ENCODE measurements at regions not wholly inside any gene's neighbourhood (a gene's known extent, or its start where the extent isn't known, plus 50 kb on each side); places are given as distances from the start of the nearest gene placed in this dataset.
"Not testable (repeated sequence)": the region's sequence is repeated elsewhere in the genome, so short reads cannot be mapped to it uniquely, and the experiment has no call there.

- no peak overlapping the region for H3K27ac ChIP-seq (ENCODE audit: low read depth, low read length, poor library complexity, severe bottlenecking)
These were observed 241.4 kb downstream of the NUAK1 start for GRCh38 chr12:105897311-105897725.

GRCh38 chr12:105898271-105898670 is 240.5 kb downstream of the NUAK1 start:
- H3K27ac ChIP-seq (ENCODE audit: low read depth, low read length, poor library complexity, severe bottlenecking); H4K20me1 ChIP-seq (ENCODE audit: insufficient read depth, low read length); H3K9me3 ChIP-seq (ENCODE audit: low read length); H3K4me2 ChIP-seq (ENCODE audit: low read length); H3K9ac ChIP-seq (ENCODE audit: low read length); H3K27me3 ChIP-seq (ENCODE audit: insufficient read depth, low read length); H3K4me3 ChIP-seq (ENCODE audit: low read depth, low read length, poor library complexity, severe bottlenecking); H3K4me1 ChIP-seq (ENCODE audit: insufficient read depth, low read length, severe bottlenecking); H3K36me3 ChIP-seq (ENCODE audit: insufficient read depth, low read length); H3K79me2 ChIP-seq (ENCODE audit: insufficient read depth, low read length); H3F3A ChIP-seq (ENCODE audit: insufficient read depth, low read length); H3K9me2 ChIP-seq (ENCODE audit: low read depth, low read length); H2AFZ ChIP-seq (ENCODE audit: low read length): not testable (repeated sequence)

More at GRCh38 chr12:105897311-105897725, 241.4 kb downstream of the NUAK1 start:
- Histone ChIP-seq H3K9me3 (ENCODE audit: low read length) (no peaks in the 10 kb centered on the region), H3K9me2 (ENCODE audit: low read depth, low read length) (no peaks in the 10 kb centered on the region), H3K9ac (ENCODE audit: low read length) (no peak overlapping the region), H3K79me2 (ENCODE audit: insufficient read depth, low read length) (no peaks in the 10 kb centered on the region), H3K27me3 (ENCODE audit: insufficient read depth, low read length) (no peaks in the 10 kb centered on the region), H4K20me1 (ENCODE audit: insufficient read depth, low read length) (no peaks in the 10 kb centered on the region), H3F3A (ENCODE audit: insufficient read depth, low read length) (no peaks in the 10 kb centered on the region), H3K36me3 (ENCODE audit: insufficient read depth, low read length) (no peaks in the 10 kb centered on the region), H2AFZ (ENCODE audit: low read length) (no peak overlapping the region), H3K4me1 (ENCODE audit: insufficient read depth, low read length, severe bottlenecking) (no peaks in the 10 kb centered on the region), H3K4me2 (ENCODE audit: low read length) (no peak overlapping the region), H3K4me3 (ENCODE audit: low read depth, low read length, poor library complexity, severe bottlenecking) (no peak overlapping the region)
- TF ChIP-seq EZH2 (IDR thresholded peaks at IDR 0.05; ENCODE audit: borderline replicate concordance, low read length) (no peak), CTCF (IDR thresholded peaks at IDR 0.05; ENCODE audit: low read length) (no peak)

- Histone ChIP-seq H3K4me3 (ENCODE audit: low read depth, low read length, poor library complexity, severe bottlenecking) (no peak overlapping the region), H3F3A (ENCODE audit: insufficient read depth, low read length) (no peaks in the 10 kb centered on the region), H3K4me1 (ENCODE audit: insufficient read depth, low read length, severe bottlenecking) (no peaks in the 10 kb centered on the region), H3K27me3 (ENCODE audit: insufficient read depth, low read length) (no peaks in the 10 kb centered on the region), H2AFZ (ENCODE audit: low read length) (no peak overlapping the region), H3K9ac (ENCODE audit: low read length) (no peak overlapping the region), H4K20me1 (ENCODE audit: insufficient read depth, low read length) (no peaks in the 10 kb centered on the region), H3K27ac (ENCODE audit: low read depth, low read length, poor library complexity, severe bottlenecking) (no peak overlapping the region), H3K79me2 (ENCODE audit: insufficient read depth, low read length) (no peaks in the 10 kb centered on the region), H3K9me2 (ENCODE audit: low read depth, low read length) (no peaks in the 10 kb centered on the region), H3K9me3 (ENCODE audit: low read length) (no peaks in the 10 kb centered on the region), H3K4me2 (ENCODE audit: low read length) (no peak overlapping the region), H3K36me3 (ENCODE audit: insufficient read depth, low read length) (no peaks in the 10 kb centered on the region)
- TF ChIP-seq CTCF (IDR thresholded peaks at IDR 0.05; ENCODE audit: low read length) (no peak), EZH2 (IDR thresholded peaks at IDR 0.05; ENCODE audit: borderline replicate concordance, low read length) (no peak)
These were observed 239.2 kb downstream of the NUAK1 start for GRCh38 chr12:105899589-105899988.

GRCh38 chr12:105906561-105906960 is 232.2 kb downstream of the NUAK1 start:
- H3K27me3 ChIP-seq (ENCODE audit: insufficient read depth, low read length), result no peaks in the 10 kb centered on the region
- H3K4me1 ChIP-seq (ENCODE audit: insufficient read depth, low read length, severe bottlenecking), result no peaks in the 10 kb centered on the region
- H3K36me3 ChIP-seq (ENCODE audit: insufficient read depth, low read length), result no peaks in the 10 kb centered on the region
- TF ChIP-seq EZH2 (IDR thresholded peaks at IDR 0.05; ENCODE audit: borderline replicate concordance, low read length), result no peak
- TF ChIP-seq CTCF (IDR thresholded peaks at IDR 0.05; ENCODE audit: low read length), result no peak
- H3K4me2 ChIP-seq (ENCODE audit: low read length), result no peak overlapping the region
- H3K27ac ChIP-seq (ENCODE audit: low read depth, low read length, poor library complexity, severe bottlenecking), result no peak overlapping the region
- no peaks in the 10 kb centered on the region for H4K20me1 ChIP-seq (ENCODE audit: insufficient read depth, low read length)
- no peaks in the 10 kb centered on the region for H3K9me3 ChIP-seq (ENCODE audit: low read length)
- H3F3A ChIP-seq (ENCODE audit: insufficient read depth, low read length), result no peaks in the 10 kb centered on the region
- no peak overlapping the region for H3K4me3 ChIP-seq (ENCODE audit: low read depth, low read length, poor library complexity, severe bottlenecking)
- no peak overlapping the region for H2AFZ ChIP-seq (ENCODE audit: low read length)
- H3K9ac ChIP-seq (ENCODE audit: low read length), result no peak overlapping the region
- no peaks in the 10 kb centered on the region for H3K9me2 ChIP-seq (ENCODE audit: low read depth, low read length)
- no peaks in the 10 kb centered on the region for H3K79me2 ChIP-seq (ENCODE audit: insufficient read depth, low read length)

Data from OCI-LY1 (cell line).